ENCODE measurements at regions not wholly inside any gene's neighbourhood (a gene's known extent, or its start where the extent isn't known, plus 50 kb on each side); places are given as distances from the start of the nearest gene placed in this dataset.
"Not testable (repeated sequence)": the region's sequence is repeated elsewhere in the genome, so short reads cannot be mapped to it uniquely, and the experiment has no call there.

GRCh38 chr16:54985156-54985555 is 54.5 kb downstream of the IRX5 start:
- DNase-seq (ENCODE audit: low read depth in 2 of 2): no peak

- DNase-seq (ENCODE audit: low read depth in 2 of 2): no peak
Measured at GRCh38 chr16:54985668-54986067, 55.0 kb downstream of the IRX5 start.

DNA sequence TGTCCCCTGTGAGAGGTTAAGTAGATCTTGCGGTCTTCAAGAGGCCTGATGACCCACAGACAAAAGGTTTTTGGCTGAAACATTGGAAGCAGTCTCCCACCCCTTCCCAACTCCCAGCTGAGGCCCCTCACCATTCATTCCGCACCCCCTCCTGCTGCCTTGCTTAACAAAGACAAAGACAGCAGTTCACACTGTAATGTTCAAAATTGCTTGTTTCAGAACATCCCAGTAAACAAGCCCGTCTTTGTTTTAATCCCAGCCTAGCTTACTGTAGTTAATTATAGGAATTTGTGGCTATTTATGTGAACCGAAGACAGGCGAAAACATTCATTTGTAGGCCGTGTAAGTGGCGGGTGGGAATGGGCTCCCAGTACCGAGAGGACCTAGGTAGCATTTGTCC is 55.7 kb downstream of the IRX5 start:
- no peak for DNase-seq (ENCODE audit: low read depth in 2 of 2)

DNA sequence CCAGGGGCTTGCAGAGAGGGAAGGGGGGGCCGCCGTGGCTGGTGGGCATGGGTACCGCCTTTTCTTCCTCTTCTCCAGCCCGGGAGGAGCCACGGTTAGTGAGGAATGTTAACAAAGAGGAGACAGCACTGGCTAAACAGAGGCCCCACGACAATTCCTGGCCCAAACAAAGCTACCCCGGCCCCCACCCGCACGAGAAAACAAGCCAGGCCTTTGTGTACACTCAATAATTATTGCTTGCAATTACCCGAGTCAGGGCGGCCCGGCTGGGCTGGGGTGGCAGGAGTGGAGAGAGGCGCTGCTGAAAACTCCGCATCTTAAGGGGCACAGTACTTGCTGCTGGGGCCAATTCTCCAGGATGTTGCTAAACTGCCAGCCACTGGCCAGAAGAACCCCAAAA is 56.4 kb downstream of the IRX5 start:
- no peak for DNase-seq (ENCODE audit: low read depth in 2 of 2)

- DNase-seq (ENCODE audit: low read depth in 2 of 2): no peak
Measured at GRCh38 chr16:54991525-54991924, 60.9 kb downstream of the IRX5 start.

DNA sequence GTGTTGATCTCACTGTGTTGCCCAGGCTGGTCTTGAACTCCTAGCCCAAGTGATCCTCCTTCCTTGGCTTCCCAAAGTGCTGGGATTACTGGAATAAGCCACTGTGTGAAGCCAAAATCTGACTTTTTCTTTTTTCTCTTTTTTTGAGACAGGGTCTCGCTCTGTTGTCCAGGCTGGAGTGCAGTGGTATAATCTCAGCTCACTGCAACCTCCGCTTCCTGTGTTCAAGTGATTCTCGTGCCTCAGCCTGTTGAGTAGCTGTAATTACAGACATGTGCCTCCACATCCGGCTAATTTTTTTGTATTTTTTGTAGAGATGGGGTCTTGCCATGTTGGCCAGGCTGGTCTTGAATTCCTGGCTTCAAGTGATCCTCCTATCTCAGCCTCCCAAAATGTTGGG is 61.3 kb downstream of the IRX5 start:
- not testable (repeated sequence) for DNase-seq (ENCODE audit: low read depth in 2 of 2)

DNA sequence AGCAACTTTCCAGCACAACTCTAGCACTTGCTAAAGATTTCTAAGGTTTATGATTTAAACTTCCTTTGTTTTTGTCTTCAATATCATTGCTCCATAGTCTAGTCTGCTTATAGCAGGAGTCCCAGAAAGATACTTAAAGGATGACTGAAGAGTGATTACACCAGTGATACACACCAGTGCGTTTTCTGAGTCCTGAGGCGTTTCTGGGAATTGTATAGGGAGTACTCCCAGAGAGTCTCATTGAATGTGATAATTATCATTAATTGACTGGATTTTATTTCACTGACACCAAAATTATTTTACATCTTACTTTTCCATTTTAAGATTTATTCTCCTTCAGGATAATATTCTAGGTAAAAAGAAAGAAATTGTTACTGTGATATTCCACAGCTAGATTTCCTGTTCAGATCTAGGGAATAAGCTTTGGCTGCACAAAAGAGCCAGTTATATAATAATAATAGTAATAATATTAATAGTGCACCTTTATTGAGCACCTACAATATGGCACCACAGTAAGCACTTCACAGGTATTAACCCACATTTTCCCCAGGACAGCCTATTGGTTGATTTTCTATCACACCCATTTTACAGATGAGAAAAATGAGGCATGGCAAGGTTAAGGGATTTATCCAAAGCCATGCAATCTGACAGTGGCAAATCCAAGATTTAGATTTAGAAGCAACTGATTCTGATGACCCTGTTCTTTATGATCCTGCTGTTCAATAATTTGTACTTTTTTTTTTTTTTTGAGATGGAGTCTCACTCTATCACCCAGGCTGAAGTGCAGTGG is 62.6 kb downstream of the IRX5 start:
- DNase-seq (ENCODE audit: low read depth in 2 of 2): no peak

DNA sequence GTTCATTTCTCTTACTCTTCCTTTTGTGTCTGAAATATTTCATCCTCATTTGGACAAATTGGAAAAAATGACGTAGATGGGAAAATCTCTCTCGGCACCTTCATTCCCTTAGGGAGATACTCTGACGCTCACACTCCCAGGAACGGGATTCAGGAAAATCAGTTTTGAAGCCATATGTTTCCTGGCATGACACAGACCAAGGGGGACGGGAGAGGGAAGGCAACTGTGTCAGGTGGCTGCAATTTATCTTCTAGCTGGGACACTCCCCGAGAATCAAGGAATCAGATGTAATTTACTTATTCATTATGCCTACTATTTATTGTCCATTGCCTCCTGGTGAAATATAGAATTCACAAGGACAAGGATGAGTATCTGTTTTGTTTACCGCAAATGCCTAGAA is 65.5 kb downstream of the IRX5 start:
- no peak for DNase-seq (ENCODE audit: low read depth in 2 of 2)

GRCh38 chr16:54998834-54999233 is 68.2 kb downstream of the IRX5 start:
- no peak for DNase-seq (ENCODE audit: low read depth in 2 of 2)

GRCh38 chr16:54999481-54999880 is 68.8 kb downstream of the IRX5 start:
- no peak for DNase-seq (ENCODE audit: low read depth in 2 of 2)

DNA sequence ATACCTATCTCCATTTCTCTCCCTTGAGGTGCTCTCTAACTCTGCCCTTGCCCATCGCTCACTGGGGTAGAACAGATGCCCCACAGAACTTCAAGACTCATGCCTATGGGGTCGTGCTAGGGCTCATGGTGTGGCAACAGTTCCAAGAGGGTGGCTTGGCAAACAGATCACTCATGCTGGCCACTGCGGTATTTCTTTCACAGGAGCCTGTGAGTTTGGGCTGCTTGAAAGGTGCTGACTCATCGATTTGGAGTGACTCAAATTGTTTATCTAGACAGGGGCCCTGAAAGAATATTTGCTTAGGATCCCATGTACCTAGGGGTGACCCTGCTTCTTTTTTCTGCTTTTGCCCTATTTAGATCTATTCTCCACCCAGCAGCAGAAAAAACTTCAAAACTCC is 69.9 kb downstream of the IRX5 start:
- DNase-seq (ENCODE audit: low read depth in 2 of 2): no peak

- DNase-seq (ENCODE audit: low read depth in 2 of 2): no peak
Measured at GRCh38 chr16:55001931-55002330, 71.3 kb downstream of the IRX5 start.

- DNase-seq (ENCODE audit: low read depth in 2 of 2): no peak
Measured at GRCh38 chr16:55002419-55002818, 71.8 kb downstream of the IRX5 start.

DNA sequence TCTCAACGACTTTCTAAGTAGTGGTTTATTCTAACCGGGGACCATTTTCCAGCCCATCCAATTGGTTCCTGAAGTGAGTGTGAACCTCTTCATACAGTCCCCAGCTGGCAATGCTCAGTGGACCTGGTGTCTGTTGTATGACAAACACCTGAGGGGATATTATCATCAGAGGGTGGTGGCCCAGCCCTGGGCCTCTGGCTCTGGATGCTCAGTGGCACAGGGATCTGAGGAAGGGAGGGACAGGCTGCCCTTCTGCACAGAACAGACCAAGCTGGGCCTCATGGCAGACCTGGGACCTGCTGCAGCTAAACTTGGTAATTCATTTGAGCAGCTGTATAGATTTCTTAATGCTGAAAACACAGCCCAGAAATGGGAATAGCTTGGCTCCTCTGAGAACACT is 72.6 kb downstream of the IRX5 start:
- no peak for DNase-seq (ENCODE audit: low read depth in 2 of 2)

DNA sequence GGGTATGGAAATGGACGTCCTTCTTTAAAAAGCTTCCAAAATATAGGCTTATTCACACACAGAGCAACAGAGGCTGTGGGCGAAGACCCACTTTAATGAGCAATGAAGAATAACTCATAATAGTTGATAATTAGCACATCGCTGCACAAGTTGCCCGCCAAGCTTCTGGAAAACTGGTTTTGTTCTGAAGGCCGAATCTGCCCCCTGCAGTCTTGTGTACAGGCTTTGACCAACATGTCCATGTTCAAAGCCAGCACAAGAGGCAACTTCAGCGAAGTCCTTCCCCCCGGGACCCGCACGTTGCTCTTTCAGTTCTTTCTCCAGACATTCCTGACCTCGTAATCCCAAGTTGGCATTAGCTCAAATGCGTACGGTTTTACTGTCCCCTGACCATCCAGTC is 73.3 kb downstream of the IRX5 start:
- DNase-seq (ENCODE audit: low read depth in 2 of 2): no peak

DNA sequence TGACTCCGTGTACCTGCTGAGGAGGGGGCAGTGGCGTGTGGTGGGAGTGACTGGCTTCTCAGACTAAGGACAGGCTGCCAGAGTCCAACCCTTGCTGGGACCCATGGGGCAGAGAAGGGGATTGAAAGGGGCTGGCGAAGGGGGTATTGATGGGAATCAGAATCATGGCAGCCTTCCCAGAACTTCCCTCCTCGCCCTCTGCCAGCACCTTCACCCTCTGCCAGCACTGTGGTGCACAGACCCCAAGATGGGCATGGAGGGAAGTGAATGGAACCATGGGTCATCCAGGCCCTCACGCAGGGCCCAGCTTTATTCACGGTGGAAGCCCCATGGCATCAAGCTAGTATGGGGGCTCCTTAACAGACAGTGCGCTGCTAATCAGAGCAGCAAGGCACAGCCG is 76.8 kb downstream of the IRX5 start:
- DNase-seq (ENCODE audit: low read depth in 2 of 2): no peak

DNA sequence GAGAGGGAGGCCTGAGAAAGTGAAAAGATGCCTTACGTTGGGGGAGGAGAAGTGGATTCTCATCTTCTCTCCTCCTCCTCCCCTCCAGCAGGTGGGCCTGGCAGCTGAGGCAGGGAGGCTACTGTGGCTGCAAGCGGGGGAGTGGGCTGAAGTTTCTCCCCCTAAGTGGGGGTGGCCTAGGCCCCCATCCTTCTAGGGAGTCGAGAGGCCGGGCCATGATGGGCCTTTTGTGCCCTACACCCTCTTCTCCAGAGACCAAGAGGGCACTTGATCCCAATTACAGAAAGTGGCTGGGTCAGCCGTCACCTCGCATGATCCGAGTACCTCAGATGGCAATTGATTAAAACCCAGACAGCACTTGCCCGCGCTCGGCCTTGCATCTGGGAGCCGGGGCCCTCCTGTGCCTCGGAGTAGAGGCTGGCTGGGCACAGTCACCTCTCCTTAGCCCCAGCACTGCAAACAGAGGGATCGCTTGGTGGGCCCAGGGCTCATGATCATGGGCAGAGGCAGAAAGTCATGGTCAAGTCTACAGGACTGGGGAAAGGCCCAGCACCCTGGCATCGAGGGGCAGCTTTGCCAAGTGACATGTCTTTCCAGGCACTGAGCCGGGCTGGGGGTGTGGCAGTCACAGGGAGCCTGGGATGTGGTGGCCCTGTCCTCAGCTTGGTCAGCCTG is 78.3 kb downstream of the IRX5 start:
- no peak for DNase-seq (ENCODE audit: low read depth in 2 of 2)

DNA sequence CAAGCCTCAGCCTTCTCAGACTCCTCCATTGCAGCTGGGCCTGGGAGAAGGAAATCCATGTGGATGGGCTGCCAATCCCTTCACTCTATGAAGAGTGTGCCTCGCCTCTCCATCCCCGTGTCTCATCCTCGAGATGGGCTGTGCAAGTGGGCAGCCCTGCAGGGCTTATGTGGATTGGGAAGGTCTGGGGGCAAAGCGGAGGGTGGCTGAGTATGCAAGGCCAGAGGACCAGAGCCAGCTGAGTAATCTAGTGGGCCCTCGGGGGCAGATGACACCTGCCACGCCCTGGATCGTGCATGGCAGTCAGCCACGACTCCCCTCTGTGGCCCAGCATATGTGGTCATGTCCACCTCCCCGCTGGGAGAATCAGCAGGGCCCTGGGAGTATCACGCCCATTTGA is 78.9 kb downstream of the IRX5 start:
- no peak for DNase-seq (ENCODE audit: low read depth in 2 of 2)

- no peak for DNase-seq (ENCODE audit: low read depth in 2 of 2)
Measured at GRCh38 chr16:55010492-55011160, 80.0 kb downstream of the IRX5 start.

DNA sequence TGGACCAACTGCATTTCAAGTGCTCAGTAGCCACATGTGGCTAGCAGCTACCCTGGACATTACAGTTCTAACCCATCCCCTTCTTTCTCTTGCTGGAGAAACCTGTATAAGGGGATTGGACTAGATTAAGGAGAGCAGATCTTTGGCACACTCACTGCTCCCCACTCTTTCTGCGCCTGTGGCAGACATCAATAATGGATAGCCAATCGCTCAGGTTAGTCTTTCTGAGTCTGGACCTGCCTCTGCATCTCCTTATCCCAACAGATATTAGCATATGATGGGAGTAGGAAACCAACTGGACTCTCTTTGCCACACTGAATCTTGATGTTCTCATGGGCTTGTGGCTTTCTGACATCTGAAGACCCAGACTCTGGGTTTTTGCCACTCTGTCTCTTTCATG is 81.7 kb downstream of the IRX5 start:
- no peak for DNase-seq (ENCODE audit: low read depth in 2 of 2)

DNA sequence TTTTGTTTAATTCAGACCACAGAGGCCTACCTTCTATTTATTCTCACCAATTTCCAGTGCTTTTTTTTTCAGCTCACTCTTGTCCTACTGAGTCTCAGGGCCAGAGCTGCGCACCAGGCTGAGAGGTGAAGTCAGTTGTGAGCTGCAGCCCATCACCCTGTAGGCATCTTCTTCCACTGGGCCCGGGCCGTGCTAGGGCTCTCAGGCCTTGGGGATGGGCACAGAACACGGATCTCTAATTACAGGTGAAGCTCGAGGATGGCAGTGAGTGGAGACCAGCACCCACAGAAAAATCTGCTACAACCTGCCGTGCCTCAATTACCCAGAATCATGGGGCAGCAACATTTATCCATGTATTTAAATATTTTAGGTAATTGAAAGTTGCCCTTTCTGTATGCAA is 82.1 kb downstream of the IRX5 start:
- DNase-seq (ENCODE audit: low read depth in 2 of 2): no peak

DNA sequence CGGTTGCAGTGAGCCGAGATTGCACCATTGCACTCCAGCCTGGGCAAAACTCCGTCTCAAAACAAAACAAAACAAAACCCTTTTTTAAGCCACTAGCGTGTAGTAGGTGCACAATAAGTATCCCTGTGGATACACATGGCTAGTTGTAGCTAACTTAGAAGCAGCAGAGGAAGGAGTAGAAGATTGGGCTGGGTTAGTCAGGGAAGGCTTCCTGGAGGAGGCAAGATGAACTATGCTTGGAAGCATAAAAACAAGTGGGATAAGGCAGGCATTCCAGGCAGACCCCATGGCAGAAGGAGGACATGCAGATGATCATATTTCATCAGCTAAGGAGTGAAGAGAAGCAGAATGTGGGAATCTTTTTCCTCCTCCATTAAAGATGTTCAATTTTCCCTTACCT is 83.4 kb downstream of the IRX5 start:
- no peak for DNase-seq (ENCODE audit: low read depth in 2 of 2)
